Fibroblast of villous mesenchyme (primary cell): ENCODE measurements at regions not wholly inside any gene's neighbourhood (a gene's known extent, or its start where the extent isn't known, plus 50 kb on each side); places are given as distances from the start of the nearest gene placed in this dataset.

ENCODE experiments used
- DNase-seq: peaks from one replicate; pipeline ENCODE4 v3.0.0-alpha.2; 2010; ENCODE audit warnings: low read depth
- H3K4me3 ChIP-seq: 2 replicates; pipeline ENCODE4 v1.5.1; 2011; ENCODE audit warnings: low read depth, mild to moderate bottlenecking, low read length
- CTCF ChIP-seq: IDR thresholded peaks from 2 replicates; pipeline ENCODE4 v1.5.1; 2012; ENCODE audit warnings: low read depth, mild to moderate bottlenecking, low read length; ENCODE audit not compliant: insufficient read depth

- DNase-seq, result no peak
- TF ChIP-seq CTCF, result no peak
- no peak overlapping the region for H3K4me3 ChIP-seq
Measured at GRCh38 chr12:124175704-124176103, 119.2 kb upstream of the RFLNA start.

GRCh38 chr12:124177276-124177950 is 117.5 kb upstream of the RFLNA start:
- TF ChIP-seq CTCF, result no peak
- no peak overlapping the region for H3K4me3 ChIP-seq
- no peak for DNase-seq

GRCh38 chr12:124177951-124178316 is 117.0 kb upstream of the RFLNA start:
- H3K4me3 ChIP-seq, result no peak overlapping the region
- DNase-seq, result no peak
- no peak for TF ChIP-seq CTCF

DNA sequence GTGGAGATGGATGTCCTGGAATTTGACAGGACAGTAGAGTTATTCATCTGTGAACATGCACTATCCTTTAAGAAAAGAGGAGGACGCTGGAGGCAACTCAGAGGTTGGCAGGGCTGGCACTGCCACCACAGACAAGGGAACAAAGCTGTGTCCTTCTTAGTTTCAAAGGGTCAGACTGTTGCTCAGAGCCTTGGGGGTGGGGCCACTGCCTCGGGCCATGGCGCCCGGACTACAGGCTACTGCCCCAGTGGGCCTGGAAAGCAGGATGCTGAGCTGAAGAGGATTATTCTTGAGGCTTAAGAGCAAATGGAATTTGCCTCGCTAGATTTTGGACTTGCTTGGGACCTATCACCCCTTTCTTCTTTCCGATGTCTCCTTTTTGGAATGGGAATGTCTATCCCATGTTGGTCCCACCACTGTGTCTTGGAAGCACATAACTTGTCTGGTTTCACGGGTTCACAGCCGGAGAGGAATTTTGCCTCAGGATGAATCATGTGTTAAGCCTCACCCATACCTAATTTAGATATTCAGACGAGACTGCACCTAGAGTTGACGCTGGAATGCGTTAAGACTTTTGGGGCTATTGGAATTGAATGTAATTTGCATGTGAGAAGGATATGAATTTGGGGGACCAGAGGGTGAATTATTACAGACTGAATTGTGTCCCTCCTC is 114.8 kb upstream of the RFLNA start:
- no peak for TF ChIP-seq CTCF
- DNase-seq, result no peak
- no peak overlapping the region for H3K4me3 ChIP-seq

DNA sequence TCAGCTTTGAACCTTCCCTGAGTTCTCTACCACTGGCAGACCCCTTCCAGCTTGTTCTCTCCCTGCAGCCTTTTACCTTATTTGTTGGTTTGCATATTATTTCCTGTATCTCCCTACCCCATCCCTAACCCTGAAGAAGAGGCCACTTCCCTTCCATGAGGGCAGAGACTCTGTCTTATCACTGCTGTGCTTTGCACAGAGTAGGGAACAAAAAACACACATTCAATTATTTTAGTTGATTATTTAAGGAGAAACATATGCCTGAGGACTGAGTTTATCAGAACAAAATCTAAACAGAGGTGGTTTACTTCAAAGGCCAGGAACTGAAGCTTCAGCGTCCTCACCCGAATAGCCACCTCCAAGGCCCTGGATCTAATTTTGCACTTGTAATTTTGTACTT is 111.7 kb upstream of the RFLNA start:
- TF ChIP-seq CTCF, result no peak
- H3K4me3 ChIP-seq, result no peak overlapping the region
- no peak for DNase-seq

GRCh38 chr12:124184456-124184855 is 110.4 kb upstream of the RFLNA start:
- no peak for TF ChIP-seq CTCF
- DNase-seq, result no peak
- no peak overlapping the region for H3K4me3 ChIP-seq
